WTC11 (cell line): ENCODE measurements at regions not wholly inside any gene's neighbourhood (a gene's known extent, or its start where the extent isn't known, plus 50 kb on each side); places are given as distances from the start of the nearest gene placed in this dataset.

Experiments used
- ATAC-seq: fragments of 200-7000 bp; cut with Tn5 transposase; 2 replicates; pipeline ENCODE4 v1.10.0; 2021; ENCODE audit warnings: mild to moderate bottlenecking, moderate library complexity
- CTCF ChIA-PET: fragments of 300-600 bp; sonication (Branson Sonifier 250); formaldehyde crosslinking; loops from one replicate; lab custom pipeline; 2021; ENCODE audit warnings: antibody characterized with exemption; lab: Charles Lee
- POLR2A ChIA-PET: fragments of 350-600 bp; sonication (Branson Sonifier 250); formaldehyde crosslinking; loops from one replicate; lab custom pipeline; 2021; ENCODE audit warnings: antibody characterized with exemption; lab: Charles Lee
- DNase-seq: peaks from one replicate; pipeline ENCODE4 v3.0.0; 2021; ENCODE audit warnings: low spot score
- H3K27ac Mint-ChIP-seq: 2 replicates; pipeline ENCODE4 v1.8.0; 2021; ENCODE audit warnings: mixed read lengths
- H3K27me3 Mint-ChIP-seq: 2 replicates; pipeline ENCODE4 v1.8.0; 2021; ENCODE audit warnings: low read depth, mild to moderate bottlenecking, moderate library complexity, mixed read lengths
- H3K36me3 Mint-ChIP-seq: 2 replicates; pipeline ENCODE4 v1.8.0; 2021; ENCODE audit warnings: mixed read lengths
- H3K4me1 Mint-ChIP-seq: 2 replicates; pipeline ENCODE4 v1.8.0; 2022; ENCODE audit warnings: mixed read lengths
- H3K4me3 Mint-ChIP-seq: 2 replicates; pipeline ENCODE4 v1.8.0; 2021; ENCODE audit warnings: mild to moderate bottlenecking, moderate library complexity, mixed read lengths
- H3K9me3 Mint-ChIP-seq: 2 replicates; pipeline ENCODE4 v1.8.0; 2021; ENCODE audit warnings: mixed read lengths
- ERG ChIP-seq: fragments of 250-450 bp; sonication (Bioruptor Pico); IDR thresholded peaks from 2 replicates; pipeline ENCODE4 v1.8.0; 2021; ENCODE audit warnings: mild to moderate bottlenecking
- ESRRA ChIP-seq: sonication (generic); formaldehyde crosslinking; IDR thresholded peaks from 2 replicates; pipeline ENCODE4 v1.8.1; 2022; ENCODE audit warnings: mild to moderate bottlenecking, missing genetic modification reagents, borderline replicate concordance
- FOXP1 ChIP-seq: sonication (generic); formaldehyde crosslinking; IDR thresholded peaks from 2 replicates; pipeline ENCODE4 v1.8.0; 2022; ENCODE audit warnings: missing genetic modification reagents, mild to moderate bottlenecking, moderate library complexity, borderline replicate concordance
- KAT7 ChIP-seq: sonication (generic); formaldehyde crosslinking; IDR thresholded peaks from 2 replicates; pipeline ENCODE4 v1.8.1; 2023; ENCODE audit warnings: missing genetic modification reagents, mild to moderate bottlenecking, borderline replicate concordance
- MYBL2 ChIP-seq: sonication (generic); formaldehyde crosslinking; IDR thresholded peaks from 2 replicates; pipeline ENCODE4 v1.8.1; 2023; ENCODE audit warnings: mild to moderate bottlenecking, moderate library complexity, missing genetic modification reagents
- NFE2L1 ChIP-seq: sonication (generic); formaldehyde crosslinking; IDR thresholded peaks from 2 replicates; pipeline ENCODE4 v1.8.1; 2023; ENCODE audit warnings: missing genetic modification reagents
- NFYB ChIP-seq: sonication (generic); formaldehyde crosslinking; conservative IDR thresholded peaks from 2 replicates; pipeline ENCODE4 v1.8.0; 2022; ENCODE audit warnings: low read depth, missing genetic modification reagents
- NR3C1 ChIP-seq: sonication (generic); formaldehyde crosslinking; conservative IDR thresholded peaks from 2 replicates; pipeline ENCODE4 v1.8.1; 2023; ENCODE audit warnings: low read depth, mild to moderate bottlenecking, missing genetic modification reagents
- PREB ChIP-seq: sonication (generic); formaldehyde crosslinking; IDR thresholded peaks from 2 replicates; pipeline ENCODE4 v1.8.1; 2022; ENCODE audit warnings: mild to moderate bottlenecking, missing genetic modification reagents, moderate library complexity, borderline replicate concordance
- SMAD4 ChIP-seq: sonication (generic); formaldehyde crosslinking; IDR thresholded peaks from 2 replicates; pipeline ENCODE4 v1.8.0; 2022; ENCODE audit warnings: mild to moderate bottlenecking, missing genetic modification reagents
- SP1 ChIP-seq: sonication (generic); formaldehyde crosslinking; conservative IDR thresholded peaks from 2 replicates; pipeline ENCODE4 v1.8.1; 2022; ENCODE audit warnings: missing genetic modification reagents
- USF1 ChIP-seq: sonication (generic); formaldehyde crosslinking; IDR thresholded peaks from 2 replicates; pipeline ENCODE4 v1.8.0; 2022; ENCODE audit warnings: mild to moderate bottlenecking, missing genetic modification reagents
- ZBTB21 ChIP-seq: sonication (generic); formaldehyde crosslinking; IDR thresholded peaks from 2 replicates; pipeline ENCODE4 v1.8.1; 2023; ENCODE audit warnings: mild to moderate bottlenecking, missing genetic modification reagents, borderline replicate concordance
- ZNF121 ChIP-seq: sonication (generic); formaldehyde crosslinking; IDR thresholded peaks from 2 replicates; pipeline ENCODE4 v1.8.0; 2023; ENCODE audit warnings: missing genetic modification reagents
- ZNF317 ChIP-seq: sonication (generic); formaldehyde crosslinking; IDR thresholded peaks from 2 replicates; pipeline ENCODE4 v1.8.1; 2023; ENCODE audit warnings: low read depth, mild to moderate bottlenecking, moderate library complexity, missing genetic modification reagents, borderline replicate concordance
- ZNF416 ChIP-seq: fragments of 250-450 bp; sonication (Bioruptor Pico); IDR thresholded peaks from 2 replicates; pipeline ENCODE4 v1.9.0; 2021; ENCODE audit warnings: mild to moderate bottlenecking, inconsistent platforms
- ZNF423 ChIP-seq: fragments of 250-450 bp; sonication (Bioruptor Pico); IDR thresholded peaks from 2 replicates; pipeline ENCODE4 v2.1.2; 2022; ENCODE audit warnings: mild to moderate bottlenecking, moderate library complexity
- TF ChIP-seq, protein P1 (sequence below): fragments of 250-450 bp; sonication (Bioruptor Pico); IDR thresholded peaks from 2 replicates; pipeline ENCODE4 v1.9.0; 2021; ENCODE audit warnings: mild to moderate bottlenecking
- TF ChIP-seq, protein P2 (sequence below): sonication (generic); formaldehyde crosslinking; IDR thresholded peaks from 2 replicates; pipeline ENCODE4 v1.8.1; 2022; ENCODE audit warnings: mild to moderate bottlenecking, moderate library complexity, missing genetic modification reagents
- TF ChIP-seq, protein P3 (sequence below): fragments of 250-450 bp; sonication (Bioruptor Pico); IDR thresholded peaks from 2 replicates; pipeline ENCODE4 v1.9.0; 2021; ENCODE audit warnings: moderate library complexity, mild to moderate bottlenecking, inconsistent platforms, borderline replicate concordance
- TF ChIP-seq, protein P4 (sequence below): sonication (generic); formaldehyde crosslinking; IDR thresholded peaks from 2 replicates; pipeline ENCODE4 v1.8.0; 2022; ENCODE audit warnings: mild to moderate bottlenecking, missing genetic modification reagents

DNA sequence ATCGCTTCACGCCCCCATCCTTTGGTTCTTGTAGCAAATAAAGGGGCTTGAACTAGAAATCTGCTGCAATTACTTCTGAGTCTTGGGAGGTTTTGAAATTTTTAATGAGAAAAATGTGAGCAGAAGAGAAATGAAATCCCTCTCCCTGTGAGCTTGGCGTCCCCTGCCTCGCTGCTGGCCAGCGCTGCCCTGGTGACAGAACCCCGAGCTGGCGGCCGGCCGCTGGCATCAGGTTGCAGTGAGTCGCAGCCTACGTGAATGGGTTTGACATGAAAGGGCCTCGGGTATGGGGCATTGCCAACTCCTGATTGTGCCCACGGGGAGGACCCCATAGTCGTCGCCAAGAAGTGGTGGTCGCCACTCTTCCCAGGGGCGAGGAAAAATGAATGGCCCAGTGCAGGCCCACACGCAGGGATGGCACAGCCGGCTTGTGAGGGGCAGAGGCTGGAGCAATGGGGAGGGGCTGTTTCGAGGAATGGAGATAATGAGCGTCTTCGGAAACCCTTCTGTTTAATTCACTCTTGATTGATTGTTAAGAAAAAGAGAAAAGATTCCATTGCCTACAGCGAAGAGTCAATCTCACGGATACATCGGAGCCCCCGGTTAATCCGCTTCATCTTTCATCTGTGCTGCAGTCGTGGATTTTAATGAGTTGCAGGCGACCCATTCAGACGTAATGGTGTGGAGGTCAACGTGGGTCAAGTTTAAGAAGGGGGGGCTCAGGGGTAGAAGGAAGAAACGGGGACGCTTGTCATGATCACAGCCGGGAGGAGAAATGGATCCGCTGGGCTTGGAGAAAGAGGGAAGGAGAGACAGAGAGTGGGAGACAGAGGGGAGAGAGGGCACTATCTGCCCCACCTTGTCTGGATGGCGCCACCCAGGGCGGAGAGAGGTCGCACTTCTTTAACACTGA lies 380.1 kb downstream of the THBS2 start:
- Mint-ChIP-seq H3K27me3 (no peaks in the 10 kb centered on the region), H3K36me3 (no peaks in the 10 kb centered on the region), H3K4me3 (no peak overlapping the region), H3K9me3 (no peaks in the 10 kb centered on the region), H3K4me1 (peaks cover 11% of the 10 kb centered on the region), H3K27ac (no peak overlapping the region)
- ATAC-seq = no peak
- ChIA-PET CTCF (interaction anchor here (0.6 kb wide), 1 partner anchor 1614 kb away, joined by 3 read pairs; no protein-coding TSS in a partner anchor), POLR2A (no interaction called here)
- DNase-seq = no peak
- no peak for TF ChIP-seq ZBTB21 (CRISPR knock-in tag)
- no peak for TF ChIP-seq SMAD4 (CRISPR knock-in tag)
- TF ChIP-seq NR3C1 (CRISPR knock-in tag) = no peak
- no peak for TF ChIP-seq ZNF317 (CRISPR knock-in tag)
- no peak for TF ChIP-seq ZNF416 (CRISPR knock-in tag)
- TF ChIP-seq, protein P1, sequence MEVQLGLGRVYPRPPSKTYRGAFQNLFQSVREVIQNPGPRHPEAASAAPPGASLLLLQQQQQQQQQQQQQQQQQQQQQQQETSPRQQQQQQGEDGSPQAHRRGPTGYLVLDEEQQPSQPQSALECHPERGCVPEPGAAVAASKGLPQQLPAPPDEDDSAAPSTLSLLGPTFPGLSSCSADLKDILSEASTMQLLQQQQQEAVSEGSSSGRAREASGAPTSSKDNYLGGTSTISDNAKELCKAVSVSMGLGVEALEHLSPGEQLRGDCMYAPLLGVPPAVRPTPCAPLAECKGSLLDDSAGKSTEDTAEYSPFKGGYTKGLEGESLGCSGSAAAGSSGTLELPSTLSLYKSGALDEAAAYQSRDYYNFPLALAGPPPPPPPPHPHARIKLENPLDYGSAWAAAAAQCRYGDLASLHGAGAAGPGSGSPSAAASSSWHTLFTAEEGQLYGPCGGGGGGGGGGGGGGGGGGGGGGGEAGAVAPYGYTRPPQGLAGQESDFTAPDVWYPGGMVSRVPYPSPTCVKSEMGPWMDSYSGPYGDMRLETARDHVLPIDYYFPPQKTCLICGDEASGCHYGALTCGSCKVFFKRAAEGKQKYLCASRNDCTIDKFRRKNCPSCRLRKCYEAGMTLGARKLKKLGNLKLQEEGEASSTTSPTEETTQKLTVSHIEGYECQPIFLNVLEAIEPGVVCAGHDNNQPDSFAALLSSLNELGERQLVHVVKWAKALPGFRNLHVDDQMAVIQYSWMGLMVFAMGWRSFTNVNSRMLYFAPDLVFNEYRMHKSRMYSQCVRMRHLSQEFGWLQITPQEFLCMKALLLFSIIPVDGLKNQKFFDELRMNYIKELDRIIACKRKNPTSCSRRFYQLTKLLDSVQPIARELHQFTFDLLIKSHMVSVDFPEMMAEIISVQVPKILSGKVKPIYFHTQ (CRISPR knock-in tag) = no peak
- TF ChIP-seq NFE2L1 (CRISPR knock-in tag) = no peak
- no peak for TF ChIP-seq FOXP1 (CRISPR knock-in tag)
- no peak for TF ChIP-seq USF1 (CRISPR knock-in tag)

DNA sequence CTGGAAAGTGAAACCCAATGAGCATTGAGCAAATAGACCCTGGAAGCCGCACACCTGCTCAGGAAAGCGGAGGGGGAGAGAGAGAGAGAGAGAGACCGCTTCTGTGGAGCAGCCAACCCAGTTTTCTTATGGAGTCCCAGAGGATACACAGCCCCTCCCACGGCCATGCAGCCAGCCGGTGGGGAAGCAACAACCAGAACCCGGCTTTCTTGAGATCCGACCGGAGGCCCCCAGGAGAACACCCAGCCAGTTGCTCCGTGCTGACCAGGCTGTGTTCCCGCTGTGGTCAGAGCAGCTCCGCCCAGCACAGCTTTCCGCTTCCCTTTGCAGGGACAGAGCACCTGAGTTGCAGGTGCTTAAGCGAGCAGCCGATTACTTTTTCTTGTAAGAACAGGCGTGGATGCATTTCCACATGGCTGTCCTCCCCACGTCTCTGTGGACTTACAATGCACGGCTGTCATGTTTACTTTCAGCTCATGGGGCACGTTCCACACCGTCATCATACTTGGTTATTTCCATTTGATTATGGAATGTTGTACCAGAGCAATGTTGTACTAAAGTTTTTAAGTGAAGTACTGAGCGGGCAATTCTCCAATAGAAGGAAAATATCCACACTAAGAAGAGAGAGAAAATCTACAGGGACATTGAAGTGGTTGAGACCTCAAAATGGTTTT lies 381.9 kb downstream of the THBS2 start:
- Mint-ChIP-seq H3K4me3 (no peak overlapping the region), H3K27me3 (no peaks in the 10 kb centered on the region), H3K27ac (no peak overlapping the region), H3K9me3 (no peaks in the 10 kb centered on the region), H3K36me3 (no peaks in the 10 kb centered on the region), H3K4me1 (peaks cover 11% of the 10 kb centered on the region)
- POLR2A ChIA-PET = no interaction called here
- TF ChIP-seq PREB (CRISPR knock-in tag) (no peak), SP1 (no peak), NFYB (CRISPR knock-in tag) (no peak), ZNF423 (CRISPR knock-in tag) (no peak), KAT7 (CRISPR knock-in tag) (no peak)
- TF ChIP-seq, protein P2, sequence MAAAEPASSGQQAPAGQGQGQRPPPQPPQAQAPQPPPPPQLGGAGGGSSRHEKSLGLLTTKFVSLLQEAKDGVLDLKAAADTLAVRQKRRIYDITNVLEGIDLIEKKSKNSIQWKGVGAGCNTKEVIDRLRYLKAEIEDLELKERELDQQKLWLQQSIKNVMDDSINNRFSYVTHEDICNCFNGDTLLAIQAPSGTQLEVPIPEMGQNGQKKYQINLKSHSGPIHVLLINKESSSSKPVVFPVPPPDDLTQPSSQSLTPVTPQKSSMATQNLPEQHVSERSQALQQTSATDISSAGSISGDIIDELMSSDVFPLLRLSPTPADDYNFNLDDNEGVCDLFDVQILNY = no peak
- CTCF ChIA-PET = no interaction called here
- DNase-seq (no peak), ATAC-seq (no peak)

DNA sequence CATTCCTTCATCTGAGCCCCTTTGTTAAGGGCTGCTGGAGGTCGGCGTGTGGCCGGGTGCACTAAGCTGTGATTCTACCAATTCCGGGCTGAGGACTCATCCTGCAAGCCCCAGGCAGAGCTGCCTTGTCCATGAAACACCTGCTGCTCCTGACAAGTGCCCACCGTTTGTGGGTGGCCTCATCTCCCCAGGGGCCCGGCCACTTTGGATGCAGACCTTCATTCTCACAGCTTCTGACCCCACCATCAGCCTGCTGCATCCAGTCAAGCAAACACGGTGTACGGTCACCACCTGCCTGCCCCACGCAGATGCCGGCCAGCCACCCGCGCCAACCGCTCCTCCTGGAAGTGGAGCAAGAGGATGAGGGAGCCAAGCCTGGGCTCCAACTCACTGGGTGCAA lies 382.7 kb downstream of the THBS2 start:
- DNase-seq (no peak), ATAC-seq (no peak)
- ChIA-PET POLR2A (no interaction called here), CTCF (no interaction called here)
- Mint-ChIP-seq H3K36me3 (no peaks in the 10 kb centered on the region), H3K27me3 (no peaks in the 10 kb centered on the region), H3K27ac (no peak overlapping the region), H3K9me3 (no peaks in the 10 kb centered on the region), H3K4me1 (peaks cover 11% of the 10 kb centered on the region), H3K4me3 (no peak overlapping the region)
- TF ChIP-seq, protein P3, sequence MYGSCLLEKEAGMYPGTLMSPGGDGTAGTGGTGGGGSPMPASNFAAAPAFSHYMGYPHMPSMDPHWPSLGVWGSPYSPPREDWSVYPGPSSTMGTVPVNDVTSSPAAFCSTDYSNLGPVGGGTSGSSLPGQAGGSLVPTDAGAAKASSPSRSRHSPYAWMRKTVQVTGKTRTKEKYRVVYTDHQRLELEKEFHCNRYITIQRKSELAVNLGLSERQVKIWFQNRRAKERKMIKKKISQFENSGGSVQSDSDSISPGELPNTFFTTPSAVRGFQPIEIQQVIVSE (CRISPR knock-in tag) = no peak
- TF ChIP-seq SP1 (no peak), ESRRA (CRISPR knock-in tag) (no peak), MYBL2 (CRISPR knock-in tag) (no peak), ERG (no peak), ZNF121 (CRISPR knock-in tag) (no peak)
- TF ChIP-seq, protein P4, sequence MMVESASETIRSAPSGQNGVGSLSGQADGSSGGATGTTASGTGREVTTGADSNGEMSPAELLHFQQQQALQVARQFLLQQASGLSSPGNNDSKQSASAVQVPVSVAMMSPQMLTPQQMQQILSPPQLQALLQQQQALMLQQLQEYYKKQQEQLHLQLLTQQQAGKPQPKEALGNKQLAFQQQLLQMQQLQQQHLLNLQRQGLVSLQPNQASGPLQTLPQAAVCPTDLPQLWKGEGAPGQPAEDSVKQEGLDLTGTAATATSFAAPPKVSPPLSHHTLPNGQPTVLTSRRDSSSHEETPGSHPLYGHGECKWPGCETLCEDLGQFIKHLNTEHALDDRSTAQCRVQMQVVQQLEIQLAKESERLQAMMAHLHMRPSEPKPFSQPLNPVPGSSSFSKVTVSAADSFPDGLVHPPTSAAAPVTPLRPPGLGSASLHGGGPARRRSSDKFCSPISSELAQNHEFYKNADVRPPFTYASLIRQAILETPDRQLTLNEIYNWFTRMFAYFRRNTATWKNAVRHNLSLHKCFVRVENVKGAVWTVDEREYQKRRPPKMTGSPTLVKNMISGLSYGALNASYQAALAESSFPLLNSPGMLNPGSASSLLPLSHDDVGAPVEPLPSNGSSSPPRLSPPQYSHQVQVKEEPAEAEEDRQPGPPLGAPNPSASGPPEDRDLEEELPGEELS (CRISPR knock-in tag) = no peak
